ENCODE measurements at regions not wholly inside any gene's neighbourhood (a gene's known extent, or its start where the extent isn't known, plus 50 kb on each side); places are given as distances from the start of the nearest gene placed in this dataset.
"Not testable (repeated sequence)": the region's sequence is repeated elsewhere in the genome, so short reads cannot be mapped to it uniquely, and the experiment has no call there.

DNA sequence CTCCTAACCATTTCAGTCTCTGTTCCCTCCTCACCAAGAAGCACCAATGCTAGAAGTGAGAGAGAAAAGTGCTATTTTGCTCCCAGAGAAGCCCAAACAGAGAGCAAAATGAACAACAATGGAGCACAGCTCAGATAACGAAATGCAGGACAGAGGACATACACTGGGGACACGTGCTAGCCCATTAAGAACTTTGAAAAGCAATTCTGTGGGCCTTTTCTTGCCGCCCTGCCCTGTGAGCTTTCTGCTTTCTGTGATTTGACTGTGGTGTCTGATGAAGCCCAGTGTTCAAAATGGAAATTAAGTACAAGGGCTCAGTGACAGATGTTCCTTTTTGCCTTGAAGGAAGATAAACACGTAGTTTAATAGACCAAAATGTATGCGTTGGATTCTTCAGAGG is 130.8 kb downstream of the S1PR1 start:
- no peak overlapping the region for H3K4me3 ChIP-seq
- H3K4me1 ChIP-seq: peaks cover 0 to 4% (median 0%) of the 10 kb centered on the region in 12 donors
- no peak for DNase-seq
- no peaks in the 10 kb centered on the region for H3K36me3 ChIP-seq
- peaks cover 0 to 5% (median 0%) of the 10 kb centered on the region in 12 donors for H3K9me3 ChIP-seq
- H3K27me3 ChIP-seq: no peaks in the 10 kb centered on the region
- intact Hi-C loops (cut with DNase I): no loop called here
- ATAC-seq: no peak
- H3K27ac ChIP-seq: no peak overlapping the region
- TF ChIP-seq CTCF (IDR thresholded peaks at IDR 0.05): no peak
- TF ChIP-seq POLR2A (IDR thresholded peaks at IDR 0.05): no peak
- WGBS, 4 donors: 83 to 92% (median 89%) methylated on average over 5 of the region's 5 CpGs

DNA sequence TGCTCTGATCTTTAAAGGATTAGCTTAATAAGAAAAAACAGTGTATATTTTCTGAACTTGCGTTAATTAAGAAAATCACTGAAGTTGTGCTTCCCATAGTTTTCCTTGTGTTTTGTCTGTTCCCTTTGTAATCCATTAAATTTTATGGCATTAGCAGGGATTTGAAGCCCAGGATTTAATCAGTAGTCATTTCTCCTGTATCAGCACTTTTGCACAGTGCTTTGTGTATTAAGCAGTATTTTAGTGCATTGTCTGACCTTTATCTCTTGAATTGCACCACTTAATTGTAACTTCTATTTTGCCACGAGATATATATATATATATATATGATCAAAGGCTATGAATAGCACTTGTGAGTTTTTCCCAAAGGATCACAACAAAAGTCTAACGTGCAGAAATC is 133.7 kb downstream of the S1PR1 start:
- H3K36me3 ChIP-seq: no peaks in the 10 kb centered on the region
- peaks cover 0 to 16% (median 0%) of the 10 kb centered on the region in 12 donors for H3K9me3 ChIP-seq
- H3K4me1 ChIP-seq: peaks cover 0 to 4% (median 0%) of the 10 kb centered on the region in 12 donors
- H3K27ac ChIP-seq: no peak overlapping the region
- H3K27me3 ChIP-seq: no peaks in the 10 kb centered on the region
- no peak overlapping the region for H3K4me3 ChIP-seq
- TF ChIP-seq POLR2A (IDR thresholded peaks at IDR 0.05) (no peak), CTCF (IDR thresholded peaks at IDR 0.05) (no peak)
- DNase-seq: no peak
- WGBS, 4 donors: 72 to 84% (median 77%) methylated on average over 3 of the region's 3 CpGs
- intact Hi-C loops (cut with DNase I): no loop called here
- ATAC-seq: no peak

DNA sequence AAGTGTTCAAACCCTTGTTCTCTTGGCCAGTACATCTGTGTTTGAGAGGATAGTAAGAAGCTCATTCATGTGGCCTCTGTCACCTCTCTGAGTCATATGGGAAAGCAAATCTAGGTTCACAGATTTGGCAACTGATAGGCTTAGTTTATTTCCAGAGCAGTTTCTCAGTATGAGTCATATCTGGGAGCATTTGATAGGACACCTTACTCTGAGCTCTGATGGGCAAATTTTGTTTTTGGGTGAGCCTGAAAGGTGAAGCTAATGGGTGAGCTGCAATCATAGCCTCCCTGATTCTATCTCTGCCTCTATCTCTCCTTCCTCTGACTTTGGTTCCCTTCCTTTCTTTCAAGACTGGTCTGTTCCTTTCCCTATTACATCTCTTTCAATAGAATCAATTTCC is 134.4 kb downstream of the S1PR1 start:
- peaks cover 0 to 16% (median 0%) of the 10 kb centered on the region in 12 donors for H3K9me3 ChIP-seq
- TF ChIP-seq CTCF (IDR thresholded peaks at IDR 0.05): no peak
- no peak for TF ChIP-seq POLR2A (IDR thresholded peaks at IDR 0.05)
- DNase-seq (no peak), ATAC-seq (no peak)
- no peaks in the 10 kb centered on the region for H3K36me3 ChIP-seq
- H3K4me3 ChIP-seq: no peak overlapping the region
- intact Hi-C loops (cut with DNase I): no loop called here
- no peaks in the 10 kb centered on the region for H3K27me3 ChIP-seq
- H3K27ac ChIP-seq: no peak overlapping the region
- H3K4me1 ChIP-seq: peaks cover 0 to 8% (median 0%) of the 10 kb centered on the region in 12 donors

DNA sequence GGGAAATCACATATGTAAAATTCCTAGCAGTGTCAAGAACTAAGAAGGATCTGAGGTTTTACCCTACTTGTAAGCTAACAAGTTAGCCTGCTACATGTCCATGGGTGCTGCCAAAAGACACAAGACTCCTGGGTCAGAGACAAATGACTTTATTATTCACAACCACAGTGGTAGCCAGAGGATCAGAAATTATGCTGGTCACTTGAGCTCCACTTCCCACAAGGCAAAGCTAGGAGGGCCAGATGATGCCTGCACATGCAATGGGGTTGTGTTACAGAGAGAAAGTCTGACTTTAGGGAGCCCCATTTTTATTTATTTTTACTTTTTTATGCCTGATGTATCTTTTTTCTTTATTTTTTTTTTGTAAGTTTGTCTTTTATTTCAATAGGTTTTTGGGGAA is 136.8 kb downstream of the S1PR1 start:
- no peaks in the 10 kb centered on the region for H3K27me3 ChIP-seq
- no peak overlapping the region for H3K4me3 ChIP-seq
- TF ChIP-seq POLR2A (IDR thresholded peaks at IDR 0.05) (no peak), CTCF (IDR thresholded peaks at IDR 0.05) (no peak)
- peaks cover 0 to 7% (median 0%) of the 10 kb centered on the region in 12 donors for H3K4me1 ChIP-seq
- peaks cover 0 to 16% (median 0%) of the 10 kb centered on the region in 12 donors for H3K9me3 ChIP-seq
- intact Hi-C loops (cut with DNase I): no loop called here
- H3K36me3 ChIP-seq: no peaks in the 10 kb centered on the region
- H3K27ac ChIP-seq: no peak overlapping the region
- ATAC-seq (no peak), DNase-seq (no peak)

- H3K36me3 ChIP-seq; H3K27me3 ChIP-seq; H3K27ac ChIP-seq; ATAC-seq; H3K4me1 ChIP-seq; DNase-seq; intact Hi-C loops (cut with DNase I); H3K4me3 ChIP-seq: not testable (repeated sequence)
- H3K9me3 ChIP-seq: peaks cover 0 to 16% (median 0%) of the 10 kb centered on the region in 12 donors
- WGBS, 4 donors: 71 to 77% (median 74%) methylated on average over 3 of the region's 3 CpGs
Observed at GRCh38 chr1:101375448-101375847, 138.6 kb downstream of the S1PR1 start.

Measured in heart left ventricle (tissue), 16 donors.